K562 (cell line): ENCODE measurements at regions not wholly inside any gene's neighbourhood (a gene's known extent, or its start where the extent isn't known, plus 50 kb on each side); places are given as distances from the start of the nearest gene placed in this dataset.
A peak's percentile ranks its signal among the peaks of the same experiment; 100 is the strongest.

ENCODE experiments used
- AFF1 ChIP-seq, 2 experiments: fragments of 450-650 bp; IDR thresholded peaks; 2 replicates each; pipeline ENCODE4 v1.6.1; 2018; ENCODE audit warnings: mild to moderate bottlenecking in 2 of 2, low read depth in 1 of 2; ENCODE audit not compliant: partially characterized antibody in 2 of 2
- CEBPB ChIP-seq: fragments of 450-650 bp; IDR thresholded peaks from 2 replicates; pipeline ENCODE4 v1.6.1; 2016; ENCODE audit warnings: missing genetic modification characterization, missing compliant biosample characterization
- FOXA1 ChIP-seq: fragments of 450-650 bp; IDR thresholded peaks from 2 replicates; pipeline ENCODE4 v1.6.1; 2016; ENCODE audit warnings: mild to moderate bottlenecking, borderline replicate concordance
- GTF3C2 ChIP-seq: IDR thresholded peaks from 3 replicates; pipeline ENCODE4 v1.6.1; 2011; ENCODE audit warnings: borderline replicate concordance, mild to moderate bottlenecking, moderate library complexity; ENCODE audit not compliant: insufficient read length; ENCODE audit errors: extremely low read depth
- MECOM ChIP-seq: fragments of 250-450 bp; sonication (Bioruptor Pico); IDR thresholded peaks from 2 replicates; pipeline ENCODE4 v1.8.0; 2022; ENCODE audit warnings: inconsistent platforms
- MTA3 ChIP-seq: fragments of 450-650 bp; formaldehyde crosslinking; IDR thresholded peaks from 2 replicates; pipeline ENCODE4 v1.6.1; 2017; ENCODE audit warnings: mild to moderate bottlenecking, borderline replicate concordance
- NFE2 ChIP-seq: IDR thresholded peaks from 2 replicates; pipeline ENCODE4 v1.6.1; 2014; ENCODE audit warnings: antibody characterized with exemption, low read depth
- NR2C1 ChIP-seq, 2 experiments: fragments of 450-650 bp; IDR thresholded peaks; 2 replicates each; pipeline ENCODE4 v1.6.1; 2017; ENCODE audit warnings: mild to moderate bottlenecking in 2 of 2, antibody characterized with exemption in 1 of 2, inconsistent platforms in 1 of 2, missing compliant biosample characterization in 1 of 2, missing genetic modification characterization in 1 of 2
- PHF8 ChIP-seq: fragments of 200-600 bp; sonication (generic); IDR thresholded peaks from 2 replicates; pipeline ENCODE4 v1.6.1; 2012; ENCODE audit warnings: mixed run types, mild to moderate bottlenecking, inconsistent platforms, low read length, moderate library complexity, borderline replicate concordance
- RCOR1 ChIP-seq, 2 experiments: IDR thresholded peaks; 2 replicates each; pipeline ENCODE4 v1.6.1; 2012; ENCODE audit warnings: low read depth in 2 of 2, low read length in 2 of 2, borderline replicate concordance in 1 of 2, improper control_type of control experiment in 1 of 2
- SNIP1 ChIP-seq: fragments of 450-650 bp; IDR thresholded peaks from 2 replicates; pipeline ENCODE4 v1.7.1; 2017; ENCODE audit warnings: low read depth, mild to moderate bottlenecking
- SP2 ChIP-seq: IDR thresholded peaks from 2 replicates; pipeline ENCODE4 v1.6.1; 2011; ENCODE audit warnings: mild to moderate bottlenecking, low read depth, low read length, moderate library complexity; ENCODE audit not compliant: poor library complexity, severe bottlenecking; ENCODE audit errors: extremely low read depth
- VEZF1 ChIP-seq: fragments of 200-800 bp; sonication (Bioruptor generic); IDR thresholded peaks from 2 replicates; pipeline ENCODE4 v1.6.1; 2017; ENCODE audit warnings: missing genetic modification characterization, missing compliant biosample characterization
- ZNF146 ChIP-seq: IDR thresholded peaks from one replicate; pipeline ENCODE4 v1.6.1; 2018; ENCODE audit warnings: missing compliant biosample characterization; ENCODE audit not compliant: unreplicated experiment
- ZNF224 ChIP-seq: sonication (generic); formaldehyde crosslinking; IDR thresholded peaks from 2 replicates; pipeline ENCODE4 v1.8.0; 2022; ENCODE audit warnings: mild to moderate bottlenecking, missing genetic modification reagents
- TF ChIP-seq, protein P1 (sequence below), 2 experiments: fragments of 450-650 bp in 1 of 2; sonication (generic) in 1 of 2; formaldehyde crosslinking in 1 of 2; IDR thresholded peaks in 1 of 2; conservative IDR thresholded peaks in 1 of 2; 2 replicates each; pipeline versions ENCODE4 v1.6.1 to v1.8.1; 2016 to 2023; ENCODE audit warnings: mild to moderate bottlenecking in 2 of 2, moderate library complexity in 2 of 2, inconsistent platforms in 1 of 2, missing genetic modification reagents in 1 of 2

DNA sequence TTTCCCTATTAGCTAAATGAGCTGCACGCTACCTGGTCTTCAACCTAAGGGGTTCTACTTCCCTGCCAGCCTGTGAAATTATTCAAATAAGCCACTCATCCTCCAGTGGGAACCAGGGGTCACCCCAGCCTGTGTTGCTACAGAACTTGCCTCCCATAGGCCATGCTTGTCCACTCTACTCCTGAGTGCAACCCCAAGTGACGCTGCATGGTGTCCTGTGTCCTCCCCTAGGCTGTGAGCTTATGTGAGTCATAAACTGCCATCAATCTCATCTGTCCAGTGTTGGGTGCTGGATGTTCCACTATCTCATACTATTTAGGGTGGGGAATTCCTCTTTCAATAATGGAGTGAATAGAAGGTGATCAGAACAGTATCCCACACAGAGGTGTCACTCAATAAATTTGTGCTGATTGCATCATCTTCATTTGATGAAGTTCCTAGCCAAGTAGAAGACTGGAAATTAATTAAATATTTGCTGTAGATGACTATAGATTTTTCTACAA, 49.8 kb upstream of the SSR3 start (continued):
- peak; percentile 76 for TF ChIP-seq NFE2
- peak; percentile 43; the same call in 1 of the 2 replicates for TF ChIP-seq NR2C1 (IDR thresholded peaks at IDR 0.05)
- TF ChIP-seq NR2C1 (tag; IDR thresholded peaks at IDR 0.05), result peak; percentile 70
- TF ChIP-seq MTA3, result peak; percentile 70; the same call in 1 of the 2 replicates
- no peak for TF ChIP-seq GTF3C2
- TF ChIP-seq VEZF1 (CRISPR knock-in tag), result no peak
- no peak for TF ChIP-seq SP2
- TF ChIP-seq RCOR1 (IDR thresholded peaks at IDR 0.05; ENCODE audit: borderline replicate concordance in 1 of 2, low read depth in 2 of 2, low read length in 2 of 2), result peak in 1 of 2 experiments; percentile 88; a peak in 3 of 4 replicates
- TF ChIP-seq, protein P1, sequence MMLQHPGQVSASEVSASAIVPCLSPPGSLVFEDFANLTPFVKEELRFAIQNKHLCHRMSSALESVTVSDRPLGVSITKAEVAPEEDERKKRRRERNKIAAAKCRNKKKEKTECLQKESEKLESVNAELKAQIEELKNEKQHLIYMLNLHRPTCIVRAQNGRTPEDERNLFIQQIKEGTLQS (IDR thresholded peaks at IDR 0.05), result peak; percentile 97
- TF ChIP-seq, protein P1 (CRISPR knock-in tag; conservative IDR thresholded peaks at IDR 0.05), result peak; percentile 85; the same call in 1 of the 2 replicates
- peak in 1 of 2 experiments; percentile 43 for TF ChIP-seq AFF1 (IDR thresholded peaks at IDR 0.05; ENCODE audit: low read depth in 1 of 2, partially characterized antibody in 2 of 2)
- TF ChIP-seq MECOM (CRISPR knock-in tag), result peak; percentile 96
- peak; percentile 92 for TF ChIP-seq CEBPB
- TF ChIP-seq ZNF224, result no peak
- no peak for TF ChIP-seq FOXA1
- TF ChIP-seq PHF8, result peak; percentile 33; the same call in 1 of the 2 replicates
- TF ChIP-seq SNIP1, result no peak
- TF ChIP-seq ZNF146 (CRISPR knock-in tag), result no peak
